H1 (cell line): ENCODE measurements at regions not wholly inside any gene's neighbourhood (a gene's known extent, or its start where the extent isn't known, plus 50 kb on each side); places are given as distances from the start of the nearest gene placed in this dataset.

ENCODE experiments used
- CTCF ChIA-PET: fragments of 300-600 bp; sonication (Branson Sonifier 250); formaldehyde crosslinking; loops from one replicate; lab custom pipeline; 2021; ENCODE audit not compliant: partially characterized antibody; lab: Charles Lee
- POLR2A ChIA-PET: fragments of 300-600 bp; sonication (Branson Sonifier 250); formaldehyde crosslinking; loops from one replicate; lab custom pipeline; 2021; ENCODE audit warnings: inconsistent platforms; ENCODE audit not compliant: partially characterized antibody; lab: Charles Lee
- DNase-seq, 2 experiments: peaks; one replicate each; pipeline versions ENCODE4 v3.0.0 to v3.0.0-alpha.2; 2010 to 2022; ENCODE audit warnings: low spot score in 2 of 2, low read depth in 1 of 2, mixed read lengths in 1 of 2
- FAIRE-seq: peaks from 2 replicates; lab custom pipeline; 2011; peaks lifted over from hg19 to GRCh38; lab: Jason Lieb, UNC
- H2AFZ ChIP-seq: 2 replicates; pipeline ENCODE4 v1.8.1; 2012; ENCODE audit warnings: low read length, inconsistent platforms
- H2AK5ac ChIP-seq: 2 replicates; pipeline ENCODE4 v1.6.1; 2013; ENCODE audit warnings: low read depth, low read length
- H2BK120ac ChIP-seq: replicated peaks from 2 replicates; pipeline ENCODE3; 2013; ENCODE audit warnings: low read depth, low read length, inconsistent platforms
- H2BK12ac ChIP-seq: 2 replicates; pipeline ENCODE4 v1.6.1; 2013; ENCODE audit warnings: low read depth, low read length
- H2BK15ac ChIP-seq: 2 replicates; pipeline ENCODE4 v1.6.1; 2013; ENCODE audit warnings: low read length
- H2BK20ac ChIP-seq: 2 replicates; pipeline ENCODE4 v1.6.1; 2013; ENCODE audit warnings: low read length
- H2BK5ac ChIP-seq: 2 replicates; pipeline ENCODE4 v1.6.1; 2013; ENCODE audit warnings: low read depth, low read length
- H3K14ac ChIP-seq: 2 replicates; pipeline ENCODE4 v1.6.1; 2013; ENCODE audit warnings: inconsistent platforms; ENCODE audit not compliant: insufficient read length
- H3K18ac ChIP-seq: 2 replicates; pipeline ENCODE4 v1.6.1; 2013; ENCODE audit warnings: low read length; ENCODE audit errors: extremely low read depth
- H3K23ac ChIP-seq: 2 replicates; pipeline ENCODE4 v1.6.1; 2013; ENCODE audit warnings: inconsistent platforms; ENCODE audit not compliant: insufficient read length
- H3K23me2 ChIP-seq: 2 replicates; pipeline ENCODE4 v1.6.1; 2013; ENCODE audit warnings: low read depth, low read length
- H3K27ac ChIP-seq: 2 replicates; pipeline ENCODE4 v1.6.1; 2011; ENCODE audit warnings: low read depth, low read length, inconsistent platforms
- H3K27me3 ChIP-seq, 4 experiments: replicated peaks in 1 of 4; 1 replicate in 1 of 4; 2 replicates in 3 of 4; pipeline versions ENCODE4 v1.6.1 to v1.8.1; 2011 to 2013; ENCODE audit warnings: low read length in 3 of 4, mild to moderate bottlenecking in 3 of 4, inconsistent platforms in 2 of 4, mixed read lengths in 2 of 4, moderate library complexity in 1 of 4; ENCODE audit not compliant: control insufficient read depth in 3 of 4, insufficient read depth in 3 of 4; ENCODE audit errors: extremely low read depth in 1 of 4
- H3K36me3 ChIP-seq, 4 experiments: 2 replicates each; pipeline versions ENCODE4 v1.6.1 to v1.8.1; 2011 to 2013; ENCODE audit warnings: mild to moderate bottlenecking in 4 of 4, low read length in 3 of 4, moderate library complexity in 2 of 4, control low read depth in 1 of 4, inconsistent platforms in 1 of 4; ENCODE audit not compliant: insufficient read depth in 4 of 4, control insufficient read depth in 2 of 4
- H3K4ac ChIP-seq: replicated peaks from 2 replicates; pipeline ENCODE3; 2013; ENCODE audit warnings: low read length, low read depth, mixed read lengths, inconsistent platforms; ENCODE audit not compliant: insufficient read length
- H3K4me1 ChIP-seq, 4 experiments: replicated peaks in 1 of 4; 1 replicate in 1 of 4; 2 replicates in 3 of 4; pipeline versions ENCODE4 v1.6.1 to v1.8.1; 2011 to 2013; ENCODE audit warnings: low read length in 3 of 4, inconsistent platforms in 2 of 4, mixed read lengths in 1 of 4; ENCODE audit not compliant: insufficient read depth in 4 of 4, control insufficient read depth in 3 of 4
- H3K4me2 ChIP-seq, 2 experiments: 2 replicates each; pipeline versions ENCODE4 v1.6.1 to v1.8.1; 2011 to 2013; ENCODE audit warnings: low read depth in 2 of 2, low read length in 2 of 2, control low read depth in 1 of 2, inconsistent platforms in 1 of 2, mild to moderate bottlenecking in 1 of 2; ENCODE audit not compliant: insufficient read depth in 1 of 2
- H3K4me3 ChIP-seq, 4 experiments: fragments of 200-600, 300-600 bp in 1 of 4; sonication (generic), shearing (Covaris generic), sonication (Bioruptor Twin) in 1 of 4; 2 replicates each; pipeline versions ENCODE4 v1.5.1 to v1.8.1; 2011 to 2016; ENCODE audit warnings: low read length in 4 of 4, low read depth in 3 of 4, control low read depth in 2 of 4, inconsistent platforms in 2 of 4, mild to moderate bottlenecking in 2 of 4, mixed read lengths in 1 of 4, moderate library complexity in 1 of 4; ENCODE audit not compliant: insufficient read depth in 2 of 4; ENCODE audit errors: extremely low read depth in 1 of 4
- H3K56ac ChIP-seq: replicated peaks from 2 replicates; pipeline ENCODE3; 2013; ENCODE audit warnings: low read depth, mild to moderate bottlenecking, mixed read lengths, low read length, inconsistent platforms; ENCODE audit not compliant: insufficient read length
- H3K79me1 ChIP-seq: 2 replicates; pipeline ENCODE4 v1.6.1; 2013; ENCODE audit warnings: low read depth, low read length, control low read depth
- H3K79me2 ChIP-seq, 2 experiments: 2 replicates each; pipeline versions ENCODE4 v1.6.1 to v1.8.1; 2012 to 2013; ENCODE audit warnings: low read length in 2 of 2, mild to moderate bottlenecking in 2 of 2, inconsistent platforms in 1 of 2; ENCODE audit not compliant: insufficient read depth in 2 of 2, control insufficient read depth in 1 of 2
- H3K9ac ChIP-seq, 4 experiments: replicated peaks in 1 of 4; 1 replicate in 1 of 4; 2 replicates in 3 of 4; pipeline versions ENCODE4 v1.6.1 to v1.8.1; 2011 to 2013; ENCODE audit warnings: low read depth in 3 of 4, low read length in 3 of 4, control low read depth in 2 of 4, mild to moderate bottlenecking in 2 of 4, moderate library complexity in 2 of 4, inconsistent platforms in 1 of 4; ENCODE audit errors: extremely low read depth in 1 of 4
- H3K9me3 ChIP-seq, 2 experiments: 2 replicates each; pipeline versions ENCODE4 v1.6.1 to v1.8.1; 2012 to 2013; ENCODE audit warnings: mild to moderate bottlenecking in 2 of 2, moderate library complexity in 2 of 2, control low read depth in 1 of 2, inconsistent platforms in 1 of 2, low read depth in 1 of 2, low read length in 1 of 2, mixed read lengths in 1 of 2; ENCODE audit not compliant: insufficient read depth in 2 of 2
- H4K20me1 ChIP-seq, 2 experiments: replicated peaks in 1 of 2; 2 replicates each; pipeline versions ENCODE3 to v1.8.1; 2011 to 2013; ENCODE audit warnings: inconsistent platforms in 2 of 2, low read length in 2 of 2, mild to moderate bottlenecking in 1 of 2; ENCODE audit not compliant: insufficient read depth in 2 of 2, control insufficient read depth in 1 of 2
- H4K5ac ChIP-seq: 2 replicates; pipeline ENCODE4 v1.6.1; 2013; ENCODE audit warnings: low read length, low read depth, mixed read lengths, inconsistent platforms; ENCODE audit not compliant: insufficient read length
- H4K8ac ChIP-seq: 2 replicates; pipeline ENCODE4 v1.8.0; 2013; ENCODE audit warnings: mild to moderate bottlenecking, moderate library complexity, low read length, inconsistent platforms; ENCODE audit not compliant: insufficient read depth; ENCODE audit errors: extremely low read depth
- H4K91ac ChIP-seq: replicated peaks from 2 replicates; pipeline ENCODE3; 2013; ENCODE audit warnings: low read length, mixed read lengths, inconsistent platforms; ENCODE audit not compliant: insufficient read length
- CBX8 ChIP-seq: fragments of 300-800, 300-1000 bp; sonication (generic); IDR thresholded peaks from 2 replicates; pipeline ENCODE4 v1.7.1; 2016; ENCODE audit warnings: low read depth, low read length, borderline replicate concordance
- E2F6 ChIP-seq: IDR thresholded peaks from 2 replicates; pipeline ENCODE4 v1.6.1; 2012; ENCODE audit warnings: inconsistent platforms
- GTF2F1 ChIP-seq: IDR thresholded peaks from 2 replicates; pipeline ENCODE4 v1.6.1; 2012; ENCODE audit warnings: low read depth, low read length, improper control_type of control experiment, borderline replicate concordance
- HDAC2 ChIP-seq, 2 experiments: fragments of 300-600 bp in 1 of 2; sonication (generic) in 1 of 2; IDR thresholded peaks; 2 replicates each; pipeline ENCODE4 v1.6.1; 2011 to 2012; ENCODE audit warnings: low read depth in 2 of 2, low read length in 2 of 2, mild to moderate bottlenecking in 2 of 2, moderate library complexity in 2 of 2, borderline replicate concordance in 1 of 2, inconsistent platforms in 1 of 2
- MAFK ChIP-seq: IDR thresholded peaks from 2 replicates; pipeline ENCODE4 v1.6.1; 2012; ENCODE audit warnings: low read depth, mild to moderate bottlenecking, improper control_type of control experiment, low read length
- NRF1 ChIP-seq: IDR thresholded peaks from 2 replicates; pipeline ENCODE4 v1.6.1; 2011; ENCODE audit warnings: mild to moderate bottlenecking, low read depth, low read length, improper control_type of control experiment
- RAD21 ChIP-seq, 2 experiments: IDR thresholded peaks in 1 of 2; conservative IDR thresholded peaks in 1 of 2; 2 replicates each; pipeline ENCODE4 v1.6.1; 2011; ENCODE audit warnings: low read depth in 2 of 2, low read length in 2 of 2, improper control_type of control experiment in 1 of 2, inconsistent platforms in 1 of 2, mild to moderate bottlenecking in 1 of 2, moderate library complexity in 1 of 2
- TCF12 ChIP-seq: IDR thresholded peaks from 2 replicates; pipeline ENCODE4 v1.6.1; 2011; ENCODE audit warnings: low read depth, mild to moderate bottlenecking, low read length
- TEAD4 ChIP-seq: IDR thresholded peaks from 2 replicates; pipeline ENCODE4 v1.6.1; 2012; ENCODE audit warnings: low read depth, low read length, inconsistent platforms, mixed read lengths
- YY1 ChIP-seq: IDR thresholded peaks from 2 replicates; pipeline ENCODE4 v1.6.1; 2011; ENCODE audit warnings: low read depth, mild to moderate bottlenecking, low read length
- WGBS, 2 experiments: shearing (Covaris generic) in 1 of 2; methylation state at CpG; one replicate each; pipeline versions ENCODE4 v1.1.6 to v1.1.7; 2013 to 2015; ENCODE audit warnings: low lambda C conversion rate in 2 of 2, mixed read lengths in 2 of 2, inconsistent platforms in 1 of 2, low coverage in 1 of 2, missing lambda C conversion rate in 1 of 2; ENCODE audit not compliant: insufficient replicate concordance in 2 of 2, insufficient coverage in 1 of 2, insufficient read length in 1 of 2; ENCODE audit errors: extremely low coverage in 1 of 2, missing lambda C conversion rate in 1 of 2; 5-methylcytosine and 5-hydroxymethylcytosine counted together

DNA sequence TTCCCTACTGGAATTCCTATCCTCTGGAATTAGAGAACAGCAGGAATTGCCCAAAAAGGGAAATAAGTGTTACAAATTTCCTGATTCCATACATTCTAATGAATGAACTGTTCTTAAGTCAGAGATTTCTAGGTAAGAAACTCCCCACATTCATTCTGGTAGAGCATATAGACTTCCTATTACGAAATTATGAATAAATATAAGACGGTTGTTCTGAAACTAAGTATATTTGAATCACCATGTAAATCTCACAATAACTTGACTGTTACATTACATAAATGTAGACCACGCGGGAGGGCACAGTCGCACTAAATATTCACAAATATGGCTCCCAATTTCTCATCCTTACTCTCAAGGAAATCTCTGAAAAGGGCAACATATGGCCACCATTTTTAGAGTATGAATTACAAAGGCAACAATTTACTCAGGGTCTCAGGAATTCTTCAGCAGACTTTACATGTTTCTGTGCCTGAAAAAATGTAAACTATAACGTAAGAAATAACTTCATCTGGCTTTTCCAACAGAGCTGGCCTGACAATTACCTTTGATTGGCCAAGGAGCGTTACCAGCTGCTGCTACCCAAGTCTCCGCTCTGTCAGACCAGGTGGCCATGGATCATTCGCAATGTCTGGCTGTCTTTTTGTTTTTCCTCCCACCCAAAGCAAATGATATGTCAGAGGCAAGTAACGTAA, 115.8 kb downstream of the MPP7 start:
- 94% methylated on average over 10 of the region's 10 CpGs; no CpG with 5 or more reads in 1 of the 2 experiments for WGBS, 2 experiments
- Histone ChIP-seq H2BK20ac (no peak overlapping the region), H3K79me2 (no peaks in the 10 kb centered on the region), H3K4me1 (no peaks in the 10 kb centered on the region), H3K4me3 (no peak overlapping the region), H3K23ac (no peak overlapping the region), H3K14ac (no peak overlapping the region), H4K91ac (no peak overlapping the region), H4K5ac (no peak overlapping the region), H3K23me2 (no peaks in the 10 kb centered on the region), H3K9me3 (no peaks in the 10 kb centered on the region), H3K4ac (no peak overlapping the region), H3K79me1 (no peaks in the 10 kb centered on the region), H2BK12ac (no peak overlapping the region), H4K8ac (no peak overlapping the region), H3K27ac (no peak overlapping the region), H2AFZ (no peak overlapping the region), H3K36me3 (no peaks in the 10 kb centered on the region), H3K18ac (no peak overlapping the region), H2AK5ac (no peak overlapping the region), H3K56ac (no peak overlapping the region), H2BK15ac (no peak overlapping the region), H2BK120ac (no peak overlapping the region), H2BK5ac (no peak overlapping the region), H3K9ac (no peak overlapping the region), H4K20me1 (no peaks in the 10 kb centered on the region), H3K4me2 (no peak overlapping the region), H3K27me3 (no peaks in the 10 kb centered on the region)
- ChIA-PET POLR2A (no interaction called here), CTCF (interaction anchor here (1.6 kb wide), 1 partner anchor 9 kb away, joined by 7 read pairs; no protein-coding TSS in a partner anchor)
- no peak for FAIRE-seq
- no peak for DNase-seq
- TF ChIP-seq GTF2F1, result no peak
- TF ChIP-seq YY1, result no peak
- TF ChIP-seq E2F6, result no peak
- no peak for TF ChIP-seq TEAD4
- TF ChIP-seq CBX8, result no peak
- no peak for TF ChIP-seq RAD21 (IDR thresholded peaks at IDR 0.05 in 1 of 2, conservative IDR thresholded peaks at IDR 0.05 in 1 of 2; ENCODE audit: low read depth in 2 of 2, low read length in 2 of 2)
- TF ChIP-seq NRF1, result no peak
- TF ChIP-seq TCF12, result no peak
- TF ChIP-seq HDAC2 (IDR thresholded peaks at IDR 0.05; ENCODE audit: borderline replicate concordance in 1 of 2, low read depth in 2 of 2, low read length in 2 of 2), result no peak
- no peak for TF ChIP-seq MAFK
